HG03342 (cell line): ENCODE measurements at regions not wholly inside any gene's neighbourhood (a gene's known extent, or its start where the extent isn't known, plus 50 kb on each side); places are given as distances from the start of the nearest gene placed in this dataset.

ENCODE experiments used
- ATAC-seq: cut with Tn5 transposase; IDR thresholded peaks from one replicate; pipeline ENCODE4 v1.9.1; 2021; ENCODE audit warnings: mild to moderate bottlenecking, moderate library complexity; ENCODE audit not compliant: unreplicated experiment

- ATAC-seq: no peak
Measured at GRCh38 chr18:2430191-2430590, 141.1 kb downstream of the METTL4 start.

DNA sequence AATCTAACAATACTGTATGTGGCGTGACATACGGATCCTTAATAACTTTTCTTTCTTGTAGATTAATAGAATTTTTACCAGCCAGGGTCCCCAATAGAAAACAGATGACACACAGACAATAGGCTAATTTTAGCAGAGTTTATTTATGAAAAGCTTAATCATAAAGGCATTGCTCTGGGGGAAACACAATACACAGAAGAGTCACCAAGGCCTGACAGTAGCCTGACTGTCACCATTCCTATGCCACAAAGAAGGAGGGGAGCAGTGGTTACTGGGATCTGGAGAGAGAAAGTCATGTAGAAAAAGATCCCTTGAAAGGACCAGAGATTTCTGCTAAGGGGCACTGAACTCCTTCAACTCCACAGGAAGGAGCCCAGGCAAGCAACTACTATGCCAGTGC lies 139.5 kb downstream of the METTL4 start:
- ATAC-seq: no peak

- ATAC-seq: no peak
Measured at GRCh38 chr18:2433366-2433765, 137.9 kb downstream of the METTL4 start.

DNA sequence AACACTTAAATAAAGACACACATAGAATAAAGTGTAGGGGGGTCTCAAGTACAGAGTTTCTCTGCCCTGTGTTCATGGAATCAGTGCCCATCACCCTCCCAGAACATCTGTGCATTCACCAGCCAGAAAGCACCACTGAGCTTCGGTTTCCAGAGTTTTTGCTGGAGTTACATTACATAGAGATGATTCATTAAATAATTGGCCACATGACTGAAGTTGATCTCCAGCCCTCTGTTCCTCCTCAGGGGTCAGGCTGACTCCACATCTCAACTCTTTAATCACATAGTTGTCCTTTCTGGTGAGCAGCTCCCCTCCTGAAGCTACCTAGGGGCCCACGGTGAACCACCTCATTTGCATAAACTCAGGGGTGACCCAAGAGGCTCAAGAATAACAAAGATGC lies 129.8 kb downstream of the METTL4 start:
- ATAC-seq: no peak

- ATAC-seq: no peak
Measured at GRCh38 chr18:2442006-2442405, 129.3 kb downstream of the METTL4 start.

DNA sequence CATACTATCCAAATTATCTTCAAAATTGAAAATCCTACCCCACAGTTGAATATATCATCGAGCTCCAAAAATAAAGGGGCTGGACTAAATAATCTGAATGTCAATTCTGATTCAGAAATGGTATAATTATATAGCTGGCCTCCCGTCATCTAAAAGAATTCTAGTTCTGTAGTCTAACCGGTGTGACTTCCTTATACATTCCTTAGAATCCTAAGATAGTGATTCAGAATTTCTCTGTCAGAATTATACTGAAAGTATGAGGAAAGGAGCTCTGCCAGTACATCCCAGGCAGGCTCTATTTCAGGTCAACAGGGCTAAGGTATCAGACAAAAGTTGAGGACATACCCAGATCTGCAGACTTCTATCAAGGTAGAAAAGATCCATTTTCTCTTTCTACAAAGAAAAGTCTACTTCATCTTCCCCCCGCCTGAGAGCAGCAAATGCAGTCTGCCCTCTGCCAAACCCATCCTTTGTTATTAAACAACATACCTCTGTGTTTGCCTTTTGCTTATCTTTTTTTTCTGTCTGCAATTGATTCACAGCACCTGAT lies 128.5 kb downstream of the METTL4 start:
- no peak for ATAC-seq

DNA sequence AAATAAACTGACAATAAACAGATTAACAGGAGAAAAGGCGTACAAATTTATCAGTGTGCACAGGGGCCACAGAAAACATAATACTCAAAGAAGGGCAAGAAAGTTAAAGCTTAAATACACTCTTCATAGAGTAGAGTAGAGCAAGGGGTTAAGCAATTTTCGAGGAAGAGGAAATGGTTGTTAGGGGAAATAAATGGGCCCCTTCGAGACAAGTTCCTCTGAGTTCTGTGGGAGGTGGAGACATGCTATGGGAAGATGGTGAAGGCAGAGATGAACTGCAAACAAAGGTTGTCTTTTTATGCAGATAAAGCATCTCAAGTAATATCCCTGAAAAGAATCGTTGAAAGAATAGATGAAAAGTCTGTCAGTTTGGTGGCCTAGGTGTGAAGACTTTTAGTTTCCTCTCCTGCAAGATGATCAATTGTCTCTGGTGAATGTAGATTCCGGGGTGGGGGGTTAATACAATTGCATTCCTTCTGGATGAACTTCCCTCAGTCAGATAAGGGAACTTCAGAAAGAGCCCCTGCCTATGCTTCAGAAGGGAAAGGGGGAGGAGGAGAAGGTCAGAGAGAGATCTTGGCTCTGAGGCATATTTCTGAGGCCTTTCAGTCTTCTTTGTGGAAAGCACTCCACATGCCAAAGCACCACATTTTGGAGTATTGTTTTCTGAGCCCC lies 127.0 kb downstream of the METTL4 start:
- no peak for ATAC-seq

GRCh38 chr18:2448565-2449151 lies 122.6 kb downstream of the METTL4 start:
- ATAC-seq: no peak

- no peak for ATAC-seq
Measured at GRCh38 chr18:2451556-2451955, 119.7 kb downstream of the METTL4 start.

- no peak for ATAC-seq
Measured at GRCh38 chr18:2459886-2460285, 111.4 kb downstream of the METTL4 start.

- no peak for ATAC-seq
Measured at GRCh38 chr18:2466978-2467377, 104.3 kb downstream of the METTL4 start.

DNA sequence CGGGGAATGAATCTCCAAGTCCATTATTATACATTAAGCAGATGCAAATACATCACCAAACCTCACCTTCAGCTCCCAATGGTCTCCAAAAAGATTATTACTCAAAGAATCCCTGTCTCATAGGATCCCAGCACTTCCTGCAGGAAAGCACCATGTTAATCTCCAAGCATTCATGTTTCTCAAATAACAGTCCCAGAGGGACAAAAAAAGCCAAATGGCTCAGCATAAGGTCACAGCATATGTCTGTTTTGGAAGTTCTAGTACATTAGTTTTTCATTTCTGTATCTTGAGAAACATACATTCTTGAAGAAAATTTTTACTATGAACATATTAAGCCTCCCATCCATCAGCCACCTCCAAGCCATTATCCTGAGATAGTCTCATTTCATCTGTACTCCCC lies 103.3 kb downstream of the METTL4 start:
- no peak for ATAC-seq

DNA sequence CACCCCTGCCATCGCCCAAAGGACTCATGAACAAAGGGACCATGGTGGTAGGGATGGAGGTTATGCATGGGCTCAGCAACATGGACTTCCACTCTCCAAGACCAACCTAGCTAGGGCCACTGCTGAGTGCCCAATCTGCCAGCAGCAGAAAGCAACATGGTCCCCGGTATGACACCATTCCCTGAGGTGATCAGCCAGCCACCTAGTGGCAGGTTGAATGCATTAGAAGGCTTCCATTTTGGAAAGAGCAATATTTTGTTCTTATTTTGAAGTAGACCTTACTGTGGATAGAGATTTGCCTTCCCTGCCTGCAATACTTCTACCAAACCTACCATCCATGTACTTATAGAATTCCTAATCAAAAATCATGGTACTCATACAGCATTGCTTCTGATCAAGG lies 99.8 kb downstream of the METTL4 start:
- no peak for ATAC-seq

- ATAC-seq: no peak
Measured at GRCh38 chr18:2478662-2479061, 92.6 kb downstream of the METTL4 start.

GRCh38 chr18:2480536-2480935 lies 90.8 kb downstream of the METTL4 start:
- ATAC-seq: no peak

- no peak for ATAC-seq
Measured at GRCh38 chr18:2482706-2483475, 88.4 kb downstream of the METTL4 start.

GRCh38 chr18:2485983-2486382 lies 85.3 kb downstream of the METTL4 start:
- ATAC-seq: no peak

DNA sequence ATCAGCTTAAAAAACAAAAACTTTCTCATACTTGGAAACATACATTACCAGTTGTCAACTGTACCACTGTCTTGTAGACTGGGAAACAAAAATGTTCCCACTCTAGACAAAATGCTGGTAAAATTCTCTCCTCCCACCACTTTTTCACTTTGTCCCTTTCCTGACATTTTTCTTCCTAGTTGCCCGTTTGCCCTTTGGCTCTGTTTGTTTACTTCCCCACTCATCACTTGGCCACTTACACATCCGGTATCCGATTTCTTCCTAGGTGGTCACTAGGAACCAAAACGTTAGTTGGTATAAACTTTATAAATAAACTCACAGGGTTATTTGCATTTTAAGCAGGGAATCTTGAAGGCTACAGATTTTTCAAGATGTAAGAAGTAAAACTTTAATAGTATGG lies 84.9 kb downstream of the METTL4 start:
- ATAC-seq: no peak
